HG03095 (cell line): ENCODE measurements at regions not wholly inside any gene's neighbourhood (a gene's known extent, or its start where the extent isn't known, plus 50 kb on each side); places are given as distances from the start of the nearest gene placed in this dataset.
"Not testable (repeated sequence)": the region's sequence is repeated elsewhere in the genome, so short reads cannot be mapped to it uniquely, and the experiment has no call there.

Experiments used
- ATAC-seq: cut with Tn5 transposase; IDR thresholded peaks from one replicate; pipeline ENCODE4 v1.9.1; 2021; ENCODE audit warnings: moderate library complexity; ENCODE audit not compliant: unreplicated experiment

DNA sequence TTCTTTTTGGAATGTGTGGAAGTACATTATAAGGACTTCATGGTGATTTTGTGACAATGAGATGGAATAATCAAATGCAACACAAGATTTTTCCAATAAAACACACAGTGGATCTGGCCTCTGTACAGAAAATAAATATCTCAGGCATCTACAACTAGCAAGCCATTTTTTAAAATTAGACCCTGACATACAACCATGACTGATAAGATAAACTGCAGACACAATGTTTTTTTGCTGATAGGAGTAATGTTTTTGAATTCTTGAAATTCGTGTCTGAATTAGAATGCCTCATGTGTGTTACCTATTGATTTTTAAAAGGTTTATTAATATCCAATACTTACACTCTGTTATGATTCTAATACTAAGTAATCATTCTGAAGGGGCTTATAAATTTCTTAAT, 328.1 kb downstream of the HGF start:
- no peak for ATAC-seq

DNA sequence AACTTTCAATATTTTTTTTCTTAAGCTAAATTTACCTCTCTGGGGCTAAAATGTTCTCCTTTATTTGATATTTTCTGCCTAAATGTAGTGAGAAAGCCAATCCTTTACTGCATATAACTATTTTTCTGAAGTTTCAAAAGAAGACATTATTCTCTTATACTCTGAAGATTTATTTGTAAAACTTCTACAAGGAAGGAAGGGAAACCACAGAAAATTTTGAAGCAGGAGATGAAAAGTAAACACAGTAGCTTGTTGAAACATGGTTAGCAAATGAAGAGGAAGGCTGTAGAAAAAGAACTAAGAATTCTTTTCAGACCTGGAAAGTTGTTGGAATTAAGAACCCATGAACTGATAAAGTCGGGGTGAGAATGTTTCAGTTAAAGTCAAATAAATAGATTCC, 330.3 kb downstream of the HGF start:
- no peak for ATAC-seq

DNA sequence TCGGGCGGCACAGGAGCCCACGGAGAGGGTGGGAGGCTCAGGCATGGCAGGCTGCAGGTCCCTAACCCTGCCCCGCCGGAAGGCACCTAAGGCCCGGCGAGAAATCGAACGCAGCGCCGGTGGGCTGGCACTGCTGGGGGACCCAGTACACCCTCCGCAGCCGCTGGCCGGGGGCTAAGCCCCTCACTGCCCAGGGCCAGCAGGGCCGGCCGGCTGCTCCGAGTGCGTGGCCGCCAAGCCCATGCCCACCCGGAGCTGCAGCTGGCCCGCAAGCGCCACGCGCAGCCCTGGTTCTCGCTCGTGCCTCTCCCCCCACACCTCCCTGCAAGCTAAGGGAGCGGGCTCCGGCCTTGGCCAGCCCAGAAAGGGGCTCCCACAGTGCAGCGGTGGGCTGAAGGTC, 332.7 kb downstream of the HGF start:
- not testable (repeated sequence) for ATAC-seq

DNA sequence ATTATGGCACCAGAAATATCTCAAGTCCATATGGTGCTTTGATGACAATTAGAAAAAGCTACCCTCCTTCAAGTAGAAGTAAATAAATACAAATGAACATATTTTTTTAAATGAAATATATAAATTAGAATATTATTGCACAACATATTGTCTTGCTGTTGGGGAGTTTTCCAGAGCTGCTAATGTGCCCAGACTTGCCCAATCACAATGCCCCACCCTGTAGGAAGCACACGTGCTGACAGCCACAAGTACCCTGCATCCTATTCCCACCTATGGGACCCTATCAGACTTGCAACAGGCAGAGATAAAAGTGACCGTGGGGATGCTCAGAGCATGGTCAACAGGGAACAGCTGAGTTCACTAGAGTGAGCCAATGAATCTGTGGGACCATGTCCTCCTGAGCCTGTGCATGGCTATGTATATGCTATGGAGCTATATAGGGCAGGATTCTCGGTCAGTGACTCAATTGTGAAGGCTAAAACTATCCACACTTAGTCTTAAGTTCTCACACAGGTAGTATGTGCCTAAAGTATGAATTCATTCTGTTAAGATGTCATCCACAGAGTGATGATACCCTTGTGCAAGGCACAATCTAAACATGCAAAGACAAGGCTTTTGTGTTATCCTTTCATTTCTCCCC, 336.0 kb downstream of the HGF start:
- ATAC-seq = no peak

DNA sequence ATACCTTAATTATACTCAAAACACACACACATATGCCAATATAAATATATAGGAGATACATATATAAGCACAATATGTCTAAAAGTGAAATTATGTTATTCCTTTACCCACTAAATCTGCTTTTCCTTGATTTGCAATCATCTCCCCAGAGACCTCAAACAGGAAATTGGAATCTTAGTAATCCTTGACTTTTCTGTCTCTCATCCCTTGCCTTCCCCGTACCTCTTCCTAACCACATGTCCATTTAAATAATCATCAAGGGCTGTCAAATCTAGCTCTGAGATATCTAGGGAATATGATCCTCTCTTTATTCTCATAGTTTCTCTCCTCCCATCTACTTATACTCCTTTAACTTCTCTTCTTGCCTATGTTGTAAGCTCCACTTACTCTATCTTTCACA, 336.6 kb downstream of the HGF start:
- ATAC-seq = no peak

DNA sequence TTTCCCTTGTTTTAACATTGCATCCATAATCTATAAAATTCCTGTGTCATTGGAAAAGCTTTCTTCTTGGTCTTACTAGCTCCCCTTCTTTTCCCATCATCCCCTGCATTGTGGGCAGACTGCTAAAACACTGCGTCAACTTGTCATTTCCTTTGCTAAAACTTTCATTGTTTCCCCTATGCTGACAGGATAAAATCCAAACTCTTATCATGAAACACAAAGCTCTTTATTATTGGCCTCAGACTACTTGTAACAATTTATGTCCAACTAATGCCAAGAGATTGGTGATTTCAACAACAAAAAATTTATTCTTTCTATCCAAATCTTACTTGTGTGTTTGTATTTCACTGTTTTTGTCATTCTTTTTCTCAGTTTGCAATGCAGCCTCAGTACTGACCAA, 339.1 kb downstream of the HGF start:
- no peak for ATAC-seq

DNA sequence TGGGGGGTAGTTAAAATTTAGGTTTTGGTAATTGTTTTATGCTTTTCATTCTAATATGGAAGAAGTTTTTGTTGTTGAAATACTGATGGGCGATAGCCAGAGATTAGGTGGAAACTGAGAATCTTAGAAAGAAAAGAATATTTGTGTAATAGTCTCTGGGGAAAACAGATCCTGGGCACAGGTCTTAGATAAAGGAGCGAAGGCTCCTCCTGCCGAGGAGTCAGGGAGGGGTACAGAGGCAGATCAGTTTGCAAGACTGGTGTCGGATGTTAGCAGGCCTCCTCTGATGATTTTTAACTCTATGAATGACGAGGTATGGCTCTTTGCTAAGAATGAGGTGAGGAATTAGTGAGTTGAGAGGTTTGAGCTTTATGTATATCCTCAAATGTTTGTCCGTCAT, 339.7 kb downstream of the HGF start:
- ATAC-seq = no peak

DNA sequence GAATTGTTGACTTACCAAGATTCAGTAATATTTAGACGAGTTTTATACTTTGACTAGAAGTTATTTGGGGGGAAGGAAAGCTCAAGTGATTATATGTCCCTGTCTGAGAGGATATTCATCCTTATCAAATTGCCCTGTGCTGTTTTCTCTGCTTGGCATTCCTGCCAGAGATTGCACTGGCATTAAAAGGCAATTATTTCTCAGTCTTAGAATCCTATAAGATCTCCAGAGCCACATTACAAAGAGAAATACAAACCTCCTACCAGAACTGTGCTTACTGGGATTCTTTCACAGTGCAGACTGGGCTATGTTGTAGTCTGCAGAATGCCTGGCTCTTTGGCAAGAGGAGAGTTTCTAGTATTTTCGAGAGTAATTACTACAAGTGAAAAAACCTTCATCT, 342.4 kb downstream of the HGF start:
- ATAC-seq = no peak

DNA sequence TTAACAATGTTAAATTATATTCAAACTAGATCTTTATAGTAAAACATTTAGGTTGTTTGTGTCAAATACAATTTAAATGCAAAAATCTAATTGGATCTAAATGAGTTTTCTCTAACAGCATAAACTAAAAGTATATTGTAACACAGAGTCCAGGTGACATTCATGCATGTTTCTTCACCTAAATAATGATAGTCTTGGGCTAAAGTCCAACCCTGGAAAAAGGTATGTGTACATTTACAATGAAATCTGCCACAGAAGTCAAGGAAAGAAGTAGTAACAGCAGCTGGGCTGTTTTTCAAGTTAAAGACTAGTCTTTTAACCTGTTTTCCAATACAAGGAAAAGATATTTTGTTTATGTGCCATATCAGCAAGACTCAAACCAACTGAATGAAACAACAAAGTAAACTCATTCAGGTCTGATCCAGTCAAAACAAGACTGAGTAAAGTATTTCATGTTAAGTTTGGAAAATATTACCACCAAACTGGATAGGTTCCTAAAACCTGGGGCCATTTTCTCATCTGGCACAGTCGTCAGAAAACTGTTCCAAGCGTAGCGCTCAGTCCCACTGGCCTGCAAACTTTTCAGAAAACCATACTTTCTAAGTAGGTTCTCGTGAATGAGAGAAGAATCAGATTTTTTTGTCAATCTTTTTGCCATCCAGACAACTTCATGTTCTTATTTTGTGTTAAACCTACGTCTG, 349.2 kb downstream of the HGF start:
- ATAC-seq = no peak

DNA sequence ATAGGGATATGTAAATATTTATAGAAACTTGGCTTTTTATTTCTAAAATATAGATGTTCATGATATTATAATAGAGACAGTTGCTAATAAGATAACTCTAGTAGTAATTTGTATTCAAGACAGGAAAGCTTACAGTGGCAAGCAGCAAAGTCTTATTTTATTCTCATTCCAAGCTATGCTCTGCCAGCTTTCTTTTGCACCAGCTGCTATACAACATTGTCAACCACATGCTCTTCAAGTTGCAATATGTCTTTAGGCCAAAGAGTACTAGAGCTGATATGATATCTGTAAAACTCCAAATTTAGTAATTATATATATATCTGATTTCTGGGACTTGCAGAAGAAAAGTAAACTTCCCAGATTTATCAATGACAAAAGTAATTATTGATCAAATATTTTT, 350.1 kb downstream of the HGF start:
- no peak for ATAC-seq

DNA sequence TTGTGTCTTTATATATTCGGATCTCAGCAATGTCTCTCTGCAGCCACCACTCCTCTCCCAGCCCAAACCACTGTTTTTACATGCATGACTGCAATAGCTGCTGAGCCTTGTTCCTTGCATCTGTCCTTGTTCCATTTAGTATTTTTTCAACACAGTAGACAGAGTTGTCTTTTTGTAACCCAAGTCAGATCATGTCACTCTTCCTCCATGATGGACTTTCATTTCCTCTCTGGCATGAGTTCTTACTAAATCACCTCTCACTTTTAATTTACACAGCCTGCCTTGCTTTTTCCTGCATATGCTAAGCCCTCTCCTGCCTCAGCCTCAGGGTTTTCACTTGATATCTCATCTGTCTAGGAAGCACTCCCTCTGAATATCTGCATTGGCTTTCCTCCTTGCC, 353.2 kb downstream of the HGF start:
- ATAC-seq = no peak

DNA sequence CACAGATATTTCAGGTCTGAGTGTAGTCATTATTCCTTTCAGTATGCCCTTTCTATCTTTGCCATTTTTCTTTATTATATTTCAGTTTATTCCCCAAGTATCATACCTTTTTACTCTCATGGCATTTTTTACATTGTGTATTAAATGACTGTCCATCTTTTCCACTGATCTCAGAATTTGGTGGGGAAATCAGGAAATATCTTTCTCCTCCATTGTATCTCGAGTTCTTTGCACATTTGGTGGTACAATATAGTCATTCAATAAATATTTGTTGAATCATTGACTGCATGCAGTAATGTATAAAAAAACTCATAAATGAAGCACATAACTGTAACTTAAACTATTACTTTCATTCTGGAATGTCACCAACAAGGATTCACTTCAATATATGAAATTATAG, 354.7 kb downstream of the HGF start:
- ATAC-seq = no peak

DNA sequence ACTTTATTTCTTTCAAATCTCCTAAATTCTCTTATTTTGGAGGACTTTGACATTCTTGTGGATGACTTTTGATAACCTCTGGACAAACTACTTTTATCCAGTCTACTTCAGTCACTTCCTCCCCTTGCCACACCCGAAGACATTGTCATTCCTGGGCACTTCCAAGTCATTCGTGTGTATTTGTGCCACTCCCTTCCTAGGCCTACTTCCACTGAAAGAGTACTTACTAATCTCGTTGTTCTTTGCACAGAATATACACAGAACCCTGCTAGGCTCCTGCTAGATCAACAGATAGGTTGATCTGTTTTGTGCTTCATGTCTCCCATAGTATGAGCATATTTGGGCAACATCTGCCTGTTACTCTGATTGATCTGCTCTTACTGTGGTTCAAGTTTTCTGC, 355.4 kb downstream of the HGF start:
- ATAC-seq = no peak

DNA sequence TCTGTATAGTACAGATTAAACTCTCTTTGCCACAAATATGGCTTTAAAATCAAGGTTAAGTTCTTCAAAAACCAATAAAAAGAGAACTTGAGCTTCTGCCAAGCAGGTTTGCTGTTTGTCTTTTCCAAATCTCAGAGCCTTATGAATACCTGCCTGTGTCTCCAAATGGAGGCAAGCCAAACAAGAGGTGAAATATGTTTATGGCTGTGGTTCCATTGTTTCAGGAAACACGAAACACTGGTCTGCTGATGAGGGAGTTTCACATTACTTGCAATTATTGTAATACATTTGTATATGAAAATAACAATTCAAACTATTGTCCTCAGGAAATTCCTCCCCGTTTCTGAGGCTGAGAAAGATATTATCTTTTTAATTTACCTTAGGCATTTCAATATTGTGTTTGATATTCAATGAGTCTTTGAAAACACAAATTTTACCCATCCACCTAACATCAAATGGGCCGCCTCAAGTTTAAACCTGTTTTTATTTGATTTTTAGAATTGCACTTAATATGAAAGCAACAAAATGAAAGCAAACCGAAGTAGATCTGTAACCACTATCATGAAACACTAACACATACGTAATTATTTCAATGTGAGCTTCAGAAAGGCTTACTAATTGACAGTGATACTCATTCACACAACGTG, 359.3 kb downstream of the HGF start:
- ATAC-seq = no peak

DNA sequence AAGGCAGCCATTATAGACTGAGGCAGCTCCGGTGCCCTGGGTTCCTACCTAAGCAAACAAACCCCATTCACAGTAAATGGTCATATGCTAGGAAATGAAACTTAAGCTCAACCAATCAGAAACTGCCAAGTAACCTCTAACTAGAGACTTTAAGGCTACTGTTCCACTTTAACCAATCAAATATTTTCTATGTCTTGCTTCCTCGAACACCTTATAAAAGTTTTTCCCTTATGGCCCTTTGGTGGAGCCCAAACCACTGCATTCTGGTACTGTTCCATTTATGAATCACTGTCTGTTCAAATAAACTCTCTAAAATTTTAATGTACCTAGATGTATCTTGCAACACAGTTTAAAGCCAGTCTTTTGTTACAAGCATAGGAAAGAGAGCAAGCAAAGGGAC, 361.1 kb downstream of the HGF start:
- ATAC-seq = no peak

DNA sequence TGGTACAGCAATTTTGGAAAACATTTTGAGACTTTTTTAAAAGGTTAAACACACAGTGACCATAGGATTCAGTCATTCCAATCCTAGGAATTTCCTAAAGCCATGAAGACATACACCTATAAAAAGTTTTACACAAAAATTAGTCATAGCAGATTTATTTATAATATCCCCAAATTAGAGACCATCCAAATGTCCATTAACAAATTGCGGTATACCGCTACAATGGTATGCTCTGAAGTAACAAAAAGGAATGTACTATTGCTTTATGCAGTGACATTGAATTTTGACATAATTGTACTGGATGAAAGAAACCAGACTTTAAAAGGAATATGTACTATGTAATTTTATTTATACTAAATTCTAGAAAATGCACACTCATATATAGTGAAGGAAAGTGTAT, 362.8 kb downstream of the HGF start:
- no peak for ATAC-seq

DNA sequence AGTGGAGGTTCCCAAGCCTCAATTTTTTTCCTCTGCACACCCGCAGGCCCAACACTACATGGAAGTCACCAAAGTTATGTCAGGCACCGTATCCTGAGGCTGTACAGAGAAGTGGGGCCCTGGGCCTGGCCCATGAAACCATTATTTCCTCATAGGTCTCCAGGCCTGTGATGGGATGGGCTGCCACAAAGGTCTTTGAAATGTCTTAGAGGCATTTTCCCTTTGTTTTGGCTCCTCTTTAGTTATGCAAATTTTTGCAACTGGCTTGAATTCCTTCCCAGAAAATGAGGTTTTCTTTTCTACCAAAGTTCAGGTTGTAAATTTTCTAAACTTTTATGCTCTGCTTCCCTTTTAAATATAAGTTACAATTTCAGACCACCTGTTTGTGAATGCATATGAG, 365.2 kb downstream of the HGF start:
- no peak for ATAC-seq

DNA sequence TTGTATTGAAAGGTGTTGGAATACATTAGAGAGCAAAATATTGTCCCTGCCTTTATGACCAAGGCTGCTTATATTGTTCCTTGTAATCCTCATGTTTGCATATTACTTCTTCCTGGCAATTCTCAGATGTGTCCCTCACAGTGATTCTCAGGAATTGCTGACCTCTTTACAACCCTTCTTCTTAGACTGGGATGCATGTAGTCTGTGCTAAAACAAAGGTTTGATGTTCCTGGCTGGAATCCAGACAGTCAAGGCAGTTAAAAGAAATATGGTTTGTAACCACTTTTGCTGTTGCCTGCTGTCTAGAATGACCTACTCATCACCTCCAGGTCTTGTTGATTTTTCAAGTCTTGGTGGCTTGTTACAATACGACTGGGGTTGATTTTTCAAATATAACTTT, 367.6 kb downstream of the HGF start:
- no peak for ATAC-seq

DNA sequence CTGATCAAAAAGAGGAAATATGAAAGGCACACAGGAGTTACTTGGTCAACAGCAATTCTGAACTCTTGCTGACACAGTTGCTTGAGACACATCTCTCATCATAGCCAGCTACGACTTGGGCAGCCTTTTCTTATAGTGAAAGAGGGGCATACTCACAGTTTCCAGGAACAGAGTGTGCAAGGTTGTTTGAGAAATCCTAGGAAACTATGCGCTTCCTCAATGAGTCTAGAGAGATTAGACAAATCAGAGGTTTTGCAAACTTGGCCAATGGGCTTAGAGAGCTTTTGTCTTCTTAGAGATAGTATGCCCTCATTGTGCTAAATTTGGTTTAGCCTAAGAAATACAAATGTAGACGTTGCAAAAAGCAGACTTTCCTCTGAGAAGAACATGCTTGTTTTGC, 370.4 kb downstream of the HGF start:
- no peak for ATAC-seq

DNA sequence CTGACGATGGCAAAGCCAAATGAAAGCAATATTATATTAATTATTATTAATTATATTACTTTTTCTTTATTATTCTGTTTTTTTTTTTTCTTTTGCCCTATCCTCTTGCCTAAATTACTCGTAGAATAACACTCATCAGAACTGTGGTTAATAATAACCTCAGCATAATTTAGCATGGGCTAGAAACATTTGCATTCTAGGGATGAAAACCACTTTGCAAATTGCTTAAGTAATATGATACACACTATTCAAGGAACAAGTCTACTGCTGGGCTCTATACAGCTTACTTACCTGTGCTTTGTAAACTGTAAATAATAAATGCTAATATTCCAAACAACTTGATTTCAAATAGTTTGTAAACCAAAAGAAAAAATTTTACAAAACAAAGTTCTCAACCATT, 375.8 kb downstream of the HGF start:
- ATAC-seq = no peak

DNA sequence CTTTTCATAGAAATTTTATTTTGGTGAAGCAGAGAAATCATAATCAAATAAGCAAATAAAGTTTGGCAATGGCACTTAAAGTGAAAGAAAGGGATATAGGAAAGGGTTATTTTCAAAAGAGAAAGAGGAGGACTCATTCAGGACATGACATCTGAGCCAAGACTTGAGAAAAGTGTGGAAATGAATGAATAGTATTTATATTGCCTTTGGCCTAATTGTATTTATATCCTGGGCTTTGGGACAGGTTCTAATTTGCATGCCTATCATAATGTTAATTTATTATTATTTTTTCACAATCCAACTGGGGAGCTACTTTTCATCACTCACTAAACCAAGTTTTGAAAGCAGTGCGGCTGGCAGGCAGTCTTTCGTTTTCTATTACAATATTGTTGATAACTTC, 376.8 kb downstream of the HGF start:
- ATAC-seq = no peak

DNA sequence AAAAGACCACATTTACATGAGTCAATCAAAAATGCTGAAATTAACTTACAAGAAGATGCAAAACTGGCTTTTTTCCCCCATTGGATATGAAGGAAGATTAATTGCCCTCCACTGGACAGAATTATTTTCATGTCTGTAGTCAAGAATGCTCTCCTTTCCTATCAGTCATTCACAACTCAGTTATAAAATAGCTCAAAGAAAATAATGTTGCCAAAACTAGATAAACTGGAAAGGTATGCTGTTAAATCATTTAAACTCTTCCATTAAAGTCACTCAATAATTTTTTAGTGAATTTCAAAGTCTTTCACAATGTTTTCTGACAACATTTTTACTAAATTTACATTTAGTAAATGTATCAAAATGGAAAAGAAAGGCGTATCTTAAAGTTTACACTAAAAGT, 384.5 kb downstream of the HGF start:
- no peak for ATAC-seq

DNA sequence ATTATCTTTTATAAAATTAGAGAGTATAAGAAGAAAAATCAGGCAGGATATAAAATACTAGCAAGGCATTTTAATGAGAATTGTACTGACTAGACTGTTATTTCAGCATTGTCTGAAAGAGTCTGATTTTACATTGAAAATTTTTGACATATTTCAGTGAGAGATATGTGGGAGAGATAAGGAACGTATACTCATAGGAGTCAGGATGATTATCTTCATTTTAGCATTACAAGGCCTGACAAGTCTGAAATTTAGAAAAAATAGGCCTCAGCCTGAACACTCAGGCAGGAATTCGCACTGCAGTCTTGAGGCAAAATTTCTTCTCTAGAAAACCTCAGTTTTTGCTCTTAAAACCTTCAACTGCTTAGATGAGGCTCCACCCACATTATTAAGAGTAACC, 386.0 kb downstream of the HGF start:
- ATAC-seq = no peak
